Central memory CD4-positive, alpha-beta T cell (primary cell): ENCODE measurements at regions not wholly inside any gene's neighbourhood (a gene's known extent, or its start where the extent isn't known, plus 50 kb on each side); places are given as distances from the start of the nearest gene placed in this dataset.

Experiments used
- DNase-seq: peaks from one replicate; pipeline ENCODE4 v3.0.0; 2022

GRCh38 chr10:111523016-111523415 lies 446.2 kb downstream of the ADRA2A start:
- DNase-seq = no peak

DNA sequence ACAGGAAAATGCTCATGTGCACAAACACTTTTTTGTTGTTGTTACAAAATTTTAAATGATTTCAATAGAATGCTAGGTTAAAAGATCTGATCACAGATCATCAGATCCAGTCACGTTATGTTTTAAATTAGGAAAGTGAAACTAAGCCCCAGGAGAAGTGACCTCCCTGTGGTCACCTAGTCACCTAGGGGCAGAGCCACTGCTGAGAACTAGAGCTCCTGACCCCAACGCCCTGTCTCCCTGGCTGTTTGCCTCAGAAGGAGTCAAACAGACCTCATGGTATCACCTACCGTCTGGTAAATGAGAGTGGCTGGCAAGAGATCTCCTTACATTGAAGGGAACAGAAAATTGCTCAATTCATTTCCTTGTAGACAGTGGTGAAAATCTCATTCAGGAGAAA lies 447.3 kb downstream of the ADRA2A start:
- no peak for DNase-seq

DNA sequence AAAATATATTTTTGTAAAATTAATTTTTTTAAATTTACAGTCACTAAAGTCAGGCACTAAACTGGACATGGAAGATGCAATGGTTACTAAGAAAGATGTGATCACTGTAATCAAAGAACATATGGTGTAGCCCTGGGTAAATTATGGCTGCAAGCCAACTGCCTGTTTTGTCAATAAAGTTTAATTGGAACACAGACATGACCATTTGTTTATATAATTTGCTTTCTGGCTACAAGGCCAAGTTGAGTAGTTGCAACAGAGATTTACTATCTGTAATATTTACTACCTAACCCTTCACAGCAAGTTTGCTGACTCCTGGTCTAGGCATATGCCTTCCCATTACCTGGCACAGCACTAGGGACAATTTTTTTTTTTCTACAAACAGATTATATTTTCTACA lies 448.9 kb downstream of the ADRA2A start:
- no peak for DNase-seq

DNA sequence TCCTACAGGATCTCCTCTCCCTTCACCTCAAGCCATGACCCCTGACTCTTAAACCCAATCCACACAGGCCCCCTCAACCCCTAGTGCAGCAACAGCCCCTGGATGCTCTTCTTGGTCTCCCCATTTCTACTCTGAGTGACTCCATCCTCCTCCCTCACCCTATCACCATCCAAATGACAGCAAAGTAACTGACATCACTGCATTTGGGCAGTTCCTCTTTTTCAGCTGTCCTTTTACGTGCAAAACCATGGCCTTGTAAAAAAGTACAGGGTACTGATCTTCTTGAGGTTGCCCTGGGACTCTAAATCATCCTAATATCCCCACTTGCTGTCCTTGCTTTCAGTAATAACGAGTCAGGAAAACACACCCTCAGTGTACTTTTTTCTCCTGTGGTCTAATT lies 454.9 kb downstream of the ADRA2A start:
- DNase-seq = no peak

DNA sequence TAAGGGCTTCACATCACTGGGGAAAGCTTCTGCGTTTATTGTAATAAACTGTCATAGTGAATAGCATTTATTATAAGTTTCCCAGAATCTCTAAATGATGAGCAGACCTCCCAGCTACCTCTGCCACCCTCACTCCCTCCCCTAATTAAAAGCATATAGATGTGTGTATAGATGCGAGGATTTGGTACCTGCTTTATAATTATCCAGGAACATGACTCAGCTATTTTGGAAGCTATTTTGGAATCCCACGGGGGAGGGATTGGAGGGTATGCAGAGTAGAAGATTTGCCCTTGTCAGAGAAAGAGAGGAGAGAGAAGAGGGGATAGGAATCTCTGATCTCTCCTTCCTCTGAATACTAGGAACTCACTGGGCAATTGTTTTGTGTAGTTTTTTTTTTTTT lies 455.3 kb downstream of the ADRA2A start:
- DNase-seq = no peak

DNA sequence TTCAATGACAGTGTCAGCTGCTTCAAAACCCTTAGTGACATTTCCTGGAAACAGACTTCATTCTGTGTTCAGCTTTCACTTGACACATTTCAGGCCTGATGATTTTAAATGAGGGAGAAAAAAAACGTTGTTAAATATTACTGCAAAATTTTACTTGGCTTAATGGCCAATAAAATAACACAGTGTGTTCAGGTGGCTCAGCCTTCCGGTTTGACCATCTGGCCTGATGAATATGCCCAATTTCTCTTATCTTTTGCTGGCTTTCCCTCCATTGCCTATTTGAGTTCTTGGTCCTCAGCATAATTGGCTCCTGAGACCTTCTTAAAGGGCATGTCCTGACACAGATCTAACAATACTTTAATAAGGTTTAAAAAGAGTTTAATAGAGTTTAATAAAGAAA lies 462.4 kb downstream of the ADRA2A start:
- no peak for DNase-seq

GRCh38 chr10:111543854-111544253 lies 467.0 kb downstream of the ADRA2A start:
- DNase-seq = no peak

GRCh38 chr10:111545861-111546605 lies 469.2 kb downstream of the ADRA2A start:
- DNase-seq = no peak

DNA sequence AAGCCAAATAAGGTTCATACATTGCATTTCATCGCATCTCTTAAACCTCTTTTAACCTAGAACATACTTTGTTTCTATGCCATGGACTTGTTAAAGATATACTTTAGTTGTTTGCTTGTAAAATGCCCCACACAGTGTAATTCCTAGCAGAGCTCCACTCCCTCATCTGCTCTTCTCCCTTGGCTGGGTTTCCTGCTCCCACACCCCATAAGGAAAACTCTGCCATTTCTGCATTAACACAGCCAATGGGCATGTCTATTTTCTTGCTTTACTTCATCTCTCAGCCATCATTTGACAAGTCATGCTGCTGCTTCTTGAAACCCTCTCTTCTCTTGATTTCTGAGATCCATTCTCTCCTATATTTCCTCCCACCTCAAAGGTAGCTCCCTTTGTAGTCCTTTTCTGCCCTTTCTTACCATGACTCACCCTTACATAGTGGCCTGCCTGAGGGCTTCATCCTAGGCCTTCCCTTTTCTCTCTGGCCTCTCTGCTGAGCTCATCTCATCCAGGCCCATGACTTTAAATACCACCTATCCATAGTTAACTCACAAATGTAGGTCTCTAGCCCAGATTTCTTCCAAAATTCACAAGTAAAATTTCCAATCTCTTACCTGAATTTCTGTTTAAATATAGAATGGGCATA lies 471.4 kb downstream of the ADRA2A start:
- DNase-seq = no peak

DNA sequence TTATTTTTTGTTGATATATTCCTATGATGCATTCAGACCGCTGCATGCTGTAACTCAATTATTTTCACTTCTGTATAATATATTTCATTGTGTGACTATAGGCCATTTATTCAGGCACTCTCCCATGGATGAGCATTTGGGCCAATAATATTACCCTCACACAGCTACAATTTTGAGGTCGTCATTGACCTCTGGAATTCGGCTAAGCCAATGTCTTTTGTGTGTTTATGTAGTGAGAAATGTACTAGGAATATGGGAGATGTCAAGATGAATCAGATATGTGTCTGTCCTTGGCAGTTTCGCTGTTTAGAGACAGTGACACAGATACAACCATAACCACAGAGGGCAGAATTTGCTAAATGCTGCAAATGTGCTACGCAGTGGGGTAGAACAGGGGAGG lies 474.2 kb downstream of the ADRA2A start:
- no peak for DNase-seq

GRCh38 chr10:111556666-111557065 lies 479.8 kb downstream of the ADRA2A start:
- DNase-seq = no peak

DNA sequence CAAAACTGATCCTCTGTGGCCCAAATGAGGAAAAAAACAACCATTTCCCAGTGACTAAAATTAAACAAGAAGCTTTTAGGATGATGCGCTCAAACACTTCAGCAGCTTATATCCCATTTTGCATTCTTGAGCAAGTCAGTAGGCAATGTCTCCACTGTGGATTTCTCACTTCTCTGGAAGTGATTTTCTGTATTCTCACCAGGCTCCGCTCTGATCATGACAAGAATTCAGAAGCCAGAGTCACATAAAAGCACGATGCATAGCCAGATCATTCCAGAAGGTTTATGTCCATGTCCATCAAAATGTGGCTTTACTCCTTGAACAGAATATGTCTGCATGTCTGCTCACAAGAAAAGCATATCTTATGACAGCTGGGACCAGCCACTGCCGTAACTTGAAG lies 481.4 kb downstream of the ADRA2A start:
- no peak for DNase-seq

- no peak for DNase-seq
Observed at GRCh38 chr10:111560027-111560426, 483.2 kb downstream of the ADRA2A start.

DNA sequence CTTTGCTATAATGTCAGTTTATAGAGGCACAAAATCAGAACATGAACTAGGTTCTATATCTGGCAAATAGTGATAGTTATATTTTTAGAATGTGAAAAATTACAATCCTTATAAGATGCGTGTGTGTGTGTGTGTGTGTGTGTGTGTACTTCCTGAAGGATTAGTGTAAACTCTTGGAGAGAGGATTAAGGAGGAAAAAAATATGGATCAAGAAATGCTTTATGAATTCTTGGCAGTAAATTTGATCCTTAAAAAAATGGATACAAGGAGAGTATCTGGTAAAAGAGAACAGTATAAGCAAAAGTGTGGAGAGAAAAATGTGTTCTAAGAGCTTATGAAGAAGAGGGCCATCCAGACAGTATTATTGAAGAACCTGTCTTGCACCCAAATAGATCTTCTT lies 484.3 kb downstream of the ADRA2A start:
- DNase-seq = no peak

DNA sequence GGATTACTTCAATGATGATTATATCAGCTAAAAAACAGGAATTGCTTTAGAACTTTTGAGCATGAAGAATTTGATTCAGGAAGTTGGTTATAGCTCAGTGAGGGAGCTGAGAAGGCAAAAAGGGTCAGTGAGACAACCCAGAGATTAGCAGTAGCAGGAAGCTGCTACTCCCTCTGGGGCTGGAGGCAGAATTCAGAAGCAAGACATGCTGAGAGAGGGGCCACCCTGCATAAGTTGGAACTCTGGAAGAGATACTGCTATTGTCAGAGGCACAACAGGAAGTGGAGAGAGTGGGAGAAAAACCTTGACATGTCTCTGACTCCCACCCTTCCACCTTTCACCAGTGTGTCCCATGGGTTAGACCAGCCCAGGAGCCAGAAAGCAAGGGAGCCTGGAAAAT lies 488.7 kb downstream of the ADRA2A start:
- no peak for DNase-seq

DNA sequence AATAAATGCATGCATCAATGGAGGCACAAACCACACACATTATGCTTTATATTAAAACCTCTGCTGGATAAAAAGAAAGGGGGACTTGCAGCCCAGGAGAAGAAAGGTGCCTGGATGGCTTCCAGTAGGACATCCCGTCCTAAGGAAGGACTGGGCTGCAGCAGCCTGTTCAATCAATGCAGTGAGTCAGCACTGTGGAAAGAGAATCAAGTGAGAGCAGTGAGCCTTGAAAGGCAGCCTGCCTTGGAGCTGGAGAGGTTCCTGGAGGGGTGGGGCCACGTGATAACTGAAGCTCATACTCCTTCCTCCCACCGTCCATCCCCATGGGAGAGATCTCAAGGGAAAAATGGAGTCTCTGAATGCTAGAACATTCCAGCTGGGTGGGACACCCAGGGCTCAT lies 501.2 kb downstream of the ADRA2A start:
- DNase-seq = no peak

GRCh38 chr10:111579473-111579872 lies 502.6 kb downstream of the ADRA2A start:
- no peak for DNase-seq

GRCh38 chr10:111590703-111591102 lies 513.9 kb downstream of the ADRA2A start:
- DNase-seq = no peak

- no peak for DNase-seq
Observed at GRCh38 chr10:111593578-111593977, 516.7 kb downstream of the ADRA2A start.

GRCh38 chr10:111595173-111595572 lies 518.3 kb downstream of the ADRA2A start:
- no peak for DNase-seq

GRCh38 chr10:111598433-111599059 lies 521.7 kb downstream of the ADRA2A start:
- DNase-seq = peak; percentile 26

GRCh38 chr10:111599943-111600342 lies 523.1 kb downstream of the ADRA2A start:
- no peak for DNase-seq

- no peak for DNase-seq
Observed at GRCh38 chr10:111600772-111601171, 523.9 kb downstream of the ADRA2A start.

DNA sequence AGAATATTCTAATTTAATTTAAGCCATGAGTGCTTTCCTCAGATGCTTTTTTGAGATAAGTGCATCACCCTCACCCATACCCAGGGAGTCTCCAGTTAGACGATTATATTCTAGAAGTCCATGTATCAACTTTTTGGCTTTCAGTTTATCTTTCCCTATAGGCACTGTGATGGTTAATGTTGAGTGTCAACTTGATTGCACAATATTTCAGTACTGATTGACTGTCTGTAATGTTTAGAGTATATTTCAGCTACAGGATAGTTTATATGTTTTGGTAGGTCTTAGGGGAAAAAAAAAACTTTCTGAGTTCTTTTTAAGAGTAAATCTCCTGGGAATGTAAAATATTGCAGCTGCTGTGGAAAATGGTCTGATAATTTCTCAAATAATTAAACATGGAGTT lies 535.4 kb downstream of the ADRA2A start:
- DNase-seq = no peak
